Transverse colon (tissue), 3 donors: ENCODE measurements at regions not wholly inside any gene's neighbourhood (a gene's known extent, or its start where the extent isn't known, plus 50 kb on each side); places are given as distances from the start of the nearest gene placed in this dataset.

Source experiments
- POLR2A ChIP-seq: fragments of 450-650 bp; IDR thresholded peaks from one replicate; pipeline ENCODE4 v1.6.1; 2016; ENCODE audit warnings: antibody characterized with exemption, mild to moderate bottlenecking, moderate library complexity
- POLR2AphosphoS5 ChIP-seq, 3 donors: sonication (generic); formaldehyde crosslinking; IDR thresholded peaks; one replicate each; pipeline ENCODE4 v1.6.1; 2016; ENCODE audit warnings: antibody characterized with exemption in 3 of 3

GRCh38 chr5:158234323-158235158 lies 375.6 kb upstream of the CLINT1 start:
- no peak for TF ChIP-seq POLR2AphosphoS5 (IDR thresholded peaks at IDR 0.05)
- no peak for TF ChIP-seq POLR2A
